ENCODE measurements at regions not wholly inside any gene's neighbourhood (a gene's known extent, or its start where the extent isn't known, plus 50 kb on each side); places are given as distances from the start of the nearest gene placed in this dataset.
A peak's percentile ranks its signal among the peaks of the same experiment; 100 is the strongest.
"Not testable (repeated sequence)": the region's sequence is repeated elsewhere in the genome, so short reads cannot be mapped to it uniquely, and the experiment has no call there.

DNA sequence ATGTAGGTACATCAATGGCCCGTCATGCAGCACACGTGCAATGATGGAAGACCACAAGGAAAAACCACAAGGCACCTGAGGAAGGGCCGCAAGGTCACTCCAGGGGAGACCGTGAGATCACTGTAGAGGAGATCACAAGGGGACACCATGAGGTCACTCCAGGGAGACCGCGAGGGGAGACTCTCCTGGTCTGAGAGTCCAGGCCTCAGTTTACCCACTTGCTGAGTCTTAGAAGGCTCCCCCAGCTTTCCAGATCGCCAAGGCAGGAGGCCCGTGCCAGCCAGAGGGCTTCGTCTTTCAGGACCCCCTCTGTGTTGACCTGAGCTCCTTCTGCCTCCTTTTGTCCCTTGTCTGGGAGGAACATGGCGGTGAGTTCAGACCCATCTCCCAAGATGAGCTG, 232.2 kb downstream of the ERMARD start:
- no peak for DNase-seq (ENCODE audit: low read depth, low spot score)

DNA sequence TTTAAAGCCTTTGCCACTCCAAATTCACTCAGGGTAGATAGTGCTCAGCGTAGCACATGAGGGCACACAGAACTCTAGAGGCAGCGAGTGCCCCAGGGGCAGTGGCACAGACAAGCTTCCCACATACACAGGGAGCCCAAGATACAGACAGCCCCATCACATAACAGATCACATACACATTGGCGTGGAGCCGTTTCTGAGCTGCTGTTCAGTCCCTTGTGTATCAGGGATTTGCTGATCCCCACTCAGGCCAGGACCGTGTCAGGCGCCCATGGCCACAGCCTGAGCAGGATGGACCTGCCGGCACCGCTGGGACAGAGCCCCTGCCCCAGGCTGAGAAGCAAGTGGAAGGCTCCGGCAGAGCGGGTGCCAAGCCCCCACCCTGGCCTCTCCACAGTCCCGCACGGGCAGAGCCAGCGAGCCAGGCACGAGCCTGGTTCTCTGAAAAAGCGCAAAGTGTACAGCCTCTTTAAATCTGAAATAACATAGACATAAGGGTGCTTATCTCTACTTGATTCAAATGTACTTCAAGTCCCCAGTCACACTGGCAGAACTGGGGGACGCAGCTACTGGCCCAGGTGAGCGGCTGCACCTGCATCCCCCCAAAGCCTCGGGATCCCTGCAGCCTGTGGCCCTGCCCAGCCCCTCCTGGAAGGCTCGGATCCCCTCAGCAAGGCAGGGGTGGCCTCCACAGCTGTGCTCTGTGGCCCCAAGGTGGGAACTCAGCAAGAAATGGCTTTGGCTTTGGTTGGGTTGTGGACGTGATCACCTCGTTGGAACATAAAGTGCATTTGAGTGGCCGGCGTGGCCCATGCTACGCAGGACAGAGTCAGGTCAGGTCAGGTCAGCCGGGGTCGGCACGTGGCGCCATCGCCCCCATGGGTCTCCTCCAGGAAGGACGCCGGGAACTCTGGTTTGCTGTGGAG, 231.3 kb downstream of the ERMARD start:
- DNase-seq (ENCODE audit: low read depth, low spot score) = no peak

DNA sequence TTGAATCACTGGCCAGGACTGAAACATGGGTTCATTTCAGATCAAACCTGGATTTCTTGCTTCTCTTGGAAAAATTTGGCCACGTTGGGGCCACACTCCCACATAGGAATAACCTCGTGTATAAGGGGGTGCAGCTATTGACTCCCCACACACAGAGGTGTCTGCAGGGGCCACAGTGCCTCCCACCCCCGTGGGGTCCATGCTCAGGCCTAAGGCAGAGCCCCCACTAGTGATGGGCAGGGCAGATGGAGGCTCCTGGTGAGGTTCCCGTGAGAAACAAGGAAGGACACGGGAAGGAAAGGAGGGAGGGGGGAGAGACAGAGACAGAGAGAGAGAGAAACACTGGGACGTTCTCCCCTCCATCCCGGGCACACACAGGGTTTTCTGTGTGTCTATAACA, 230.5 kb downstream of the ERMARD start:
- DNase-seq (ENCODE audit: low read depth, low spot score) = no peak

DNA sequence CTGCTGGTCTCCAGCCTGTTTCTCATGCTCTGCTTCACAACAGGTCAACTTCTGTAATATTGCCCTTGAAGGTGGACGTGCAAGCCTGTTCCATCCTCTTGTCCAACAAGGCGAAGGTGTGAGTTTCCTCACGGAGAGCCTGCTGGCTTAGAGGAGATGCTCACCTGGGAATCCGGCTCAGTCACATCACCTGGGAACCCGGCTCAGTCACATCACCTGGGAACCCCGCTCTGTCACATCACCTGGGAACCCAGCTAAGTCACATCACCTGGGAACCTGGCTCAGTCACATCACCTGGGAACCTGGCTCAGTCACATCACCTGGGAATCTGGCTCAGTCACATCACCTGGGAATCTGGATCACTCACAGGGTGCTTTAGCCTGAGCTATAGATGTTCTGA, 230.1 kb downstream of the ERMARD start:
- DNase-seq (ENCODE audit: low read depth, low spot score) = no peak

DNA sequence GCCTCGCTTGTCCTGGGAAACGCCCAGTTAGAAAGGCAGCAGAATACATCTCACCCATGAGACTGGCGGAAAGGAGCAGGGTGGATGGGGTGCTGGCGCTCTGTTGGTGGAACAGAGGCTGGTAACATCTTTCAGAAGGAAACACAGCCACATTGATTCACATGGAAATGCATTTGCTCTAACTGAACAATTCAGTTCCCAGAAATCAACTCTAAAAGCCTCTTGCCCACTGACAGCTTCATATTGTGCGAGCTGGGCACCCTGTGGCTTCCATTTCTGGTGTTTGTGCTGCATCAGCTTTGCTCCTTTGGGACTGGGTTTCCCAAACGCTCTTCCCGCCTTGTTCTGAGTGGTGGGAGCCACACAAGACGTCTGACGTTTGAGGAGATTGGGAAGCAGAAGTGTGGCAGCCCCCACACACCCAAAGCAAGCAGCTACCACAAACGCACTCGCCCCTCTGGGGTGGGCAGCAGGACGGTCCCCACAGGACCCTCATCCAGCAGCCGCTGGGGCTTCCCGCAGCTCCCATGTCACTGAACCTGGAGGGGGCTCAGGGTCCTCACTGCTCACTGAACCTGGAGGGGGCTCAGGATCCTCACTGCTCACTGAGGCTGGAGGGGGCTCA, 229.5 kb downstream of the ERMARD start:
- no peak for DNase-seq (ENCODE audit: low read depth, low spot score)

DNA sequence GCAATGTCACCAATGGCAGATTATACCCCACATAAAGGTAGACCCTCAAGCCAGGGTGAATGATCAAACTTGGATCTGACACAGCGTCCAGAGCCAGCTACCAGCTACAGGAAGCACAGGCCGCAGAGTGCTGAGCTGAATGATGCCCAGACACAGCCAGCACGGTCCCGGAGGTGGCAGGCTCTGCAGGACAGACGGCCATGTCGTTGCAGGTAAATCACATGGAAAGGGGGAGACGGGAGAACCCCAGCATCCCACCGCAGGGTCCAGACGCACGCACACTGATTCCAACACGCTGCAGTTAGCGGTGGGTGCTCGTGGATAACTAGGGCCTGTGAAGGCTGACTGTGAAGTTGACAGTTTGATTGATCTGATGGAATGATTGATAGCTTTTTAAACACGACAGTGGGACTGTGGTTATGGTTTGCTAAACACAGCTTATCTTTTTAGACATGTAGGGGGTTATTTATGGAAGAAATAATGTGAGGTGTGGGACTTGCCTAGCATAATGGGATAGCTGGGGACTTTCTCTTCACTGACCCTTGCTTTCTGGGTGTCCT, 228.5 kb downstream of the ERMARD start:
- no peak for DNase-seq (ENCODE audit: low read depth, low spot score)

DNA sequence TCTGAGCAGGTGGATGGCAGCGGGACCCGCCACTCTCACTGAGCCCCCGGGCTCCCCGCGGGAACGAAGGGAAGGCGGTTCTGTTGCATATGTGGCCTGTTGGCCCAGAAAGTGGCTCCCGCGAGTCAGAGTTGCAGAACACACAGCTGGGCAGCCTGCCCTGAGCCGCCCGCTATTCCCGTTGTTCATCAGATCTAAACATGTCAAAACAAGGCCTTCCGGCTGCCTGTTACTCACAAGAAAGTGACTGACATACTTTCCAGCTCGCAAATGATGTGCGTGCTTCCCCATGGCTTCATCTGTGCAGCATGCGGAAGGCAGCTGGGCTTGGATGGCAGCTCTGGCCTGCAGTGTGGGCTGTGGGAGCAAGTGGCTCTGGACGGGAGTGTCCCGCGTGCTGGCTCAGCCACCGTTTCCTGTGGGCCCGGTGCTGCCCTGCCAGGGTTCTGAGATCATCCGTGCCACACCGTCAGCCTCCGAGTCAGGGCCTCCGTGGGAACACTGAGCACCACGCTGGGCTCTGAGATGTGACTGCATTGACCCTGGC, 227.3 kb downstream of the ERMARD start:
- DNase-seq (ENCODE audit: low read depth, low spot score) = no peak

DNA sequence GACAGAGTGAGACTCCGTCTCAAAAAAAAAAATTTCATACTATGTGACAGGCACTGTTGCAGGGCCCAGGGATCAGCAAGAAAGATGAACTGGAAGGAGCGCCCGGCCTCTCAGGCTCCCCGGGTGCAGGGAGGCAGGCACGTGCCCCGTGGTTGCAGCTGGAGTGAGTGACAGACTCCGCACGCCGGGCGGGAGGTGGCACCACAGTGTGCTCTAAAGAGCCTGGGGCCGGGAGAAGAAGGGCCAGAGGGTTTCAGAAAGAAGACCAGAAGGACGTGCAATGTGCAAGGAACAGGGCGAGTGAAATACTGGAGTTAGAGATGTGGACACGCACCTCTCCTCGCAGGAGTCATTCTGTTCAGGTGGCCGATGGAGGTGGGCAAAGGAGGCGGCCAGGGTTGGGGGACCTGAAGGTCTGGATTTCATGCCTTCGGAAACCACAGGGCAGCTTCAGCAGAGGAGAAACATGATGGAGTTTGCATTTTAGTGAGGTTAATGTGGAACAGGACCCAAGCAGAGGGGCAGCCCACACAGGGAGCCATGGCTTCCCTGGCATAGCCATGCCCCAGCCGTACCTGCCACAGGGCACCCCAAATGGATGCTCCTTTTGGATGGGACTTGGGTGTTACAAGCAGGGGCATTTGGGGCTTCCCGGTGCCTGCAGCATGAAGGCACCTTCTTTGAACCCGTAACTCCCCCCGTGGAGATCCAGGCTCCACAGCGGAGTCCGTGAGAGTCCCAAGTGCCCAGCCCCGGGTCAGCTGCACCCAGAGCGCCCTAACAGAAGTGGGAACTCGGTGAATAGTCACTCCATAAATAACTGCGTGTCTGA, 226.2 kb downstream of the ERMARD start:
- no peak for DNase-seq (ENCODE audit: low read depth, low spot score)

DNA sequence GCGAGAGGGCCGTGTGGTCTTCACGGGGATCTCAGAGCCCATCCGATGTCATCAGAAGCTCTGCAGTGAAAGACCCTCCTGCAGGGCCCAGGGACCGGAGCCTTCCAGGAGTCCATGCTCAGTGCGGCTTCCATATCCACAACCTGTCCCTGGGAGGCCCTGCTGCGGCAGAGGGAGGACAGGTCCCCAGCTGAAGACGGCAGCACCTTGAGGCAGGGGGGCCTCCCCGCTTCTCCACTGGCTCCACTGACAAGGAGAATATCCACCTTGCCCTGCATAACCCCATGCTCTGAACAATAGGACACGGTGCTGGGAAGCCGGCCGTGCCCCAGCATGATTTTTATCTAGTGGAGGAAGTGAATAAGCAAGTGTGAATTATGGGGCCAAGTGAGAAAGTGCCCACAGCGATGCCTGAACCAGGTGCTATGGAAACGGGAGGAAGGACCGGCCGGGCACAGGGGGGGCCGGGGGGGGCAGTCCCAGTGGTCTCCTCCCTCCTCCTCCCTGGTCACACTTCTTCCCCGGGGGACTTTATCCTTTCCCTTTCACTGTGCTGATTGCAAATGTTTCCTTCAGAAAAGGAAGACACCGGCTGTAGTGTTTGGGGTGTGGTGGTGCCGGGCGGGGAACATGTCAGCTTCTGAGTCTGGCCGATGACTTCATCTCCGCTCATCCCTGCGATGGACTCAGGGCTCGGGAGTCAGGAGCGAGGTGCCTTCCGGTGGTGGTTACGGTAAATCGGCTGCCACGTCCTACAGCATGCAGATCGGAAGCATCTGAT, 225.1 kb downstream of the ERMARD start:
- DNase-seq (ENCODE audit: low read depth, low spot score) = no peak

DNA sequence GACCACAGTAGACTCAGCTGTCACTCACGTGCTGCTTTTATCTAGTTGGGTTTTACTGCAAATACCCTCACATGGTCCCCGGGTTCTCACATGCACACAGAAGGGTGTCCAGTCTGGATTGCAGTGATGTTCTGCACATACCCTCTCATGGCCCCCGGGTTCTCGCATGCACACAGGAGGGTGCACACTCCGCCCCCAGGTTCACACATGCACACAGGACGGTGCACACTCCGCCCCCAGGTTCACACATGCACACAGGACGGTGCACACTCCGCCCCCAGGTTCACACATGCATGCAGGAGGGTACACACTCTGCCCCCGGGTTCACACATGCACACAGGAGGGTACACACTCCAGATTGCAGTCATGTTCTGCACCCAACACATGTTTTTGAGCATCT, 224.3 kb downstream of the ERMARD start:
- DNase-seq (ENCODE audit: low read depth, low spot score) = no peak

DNA sequence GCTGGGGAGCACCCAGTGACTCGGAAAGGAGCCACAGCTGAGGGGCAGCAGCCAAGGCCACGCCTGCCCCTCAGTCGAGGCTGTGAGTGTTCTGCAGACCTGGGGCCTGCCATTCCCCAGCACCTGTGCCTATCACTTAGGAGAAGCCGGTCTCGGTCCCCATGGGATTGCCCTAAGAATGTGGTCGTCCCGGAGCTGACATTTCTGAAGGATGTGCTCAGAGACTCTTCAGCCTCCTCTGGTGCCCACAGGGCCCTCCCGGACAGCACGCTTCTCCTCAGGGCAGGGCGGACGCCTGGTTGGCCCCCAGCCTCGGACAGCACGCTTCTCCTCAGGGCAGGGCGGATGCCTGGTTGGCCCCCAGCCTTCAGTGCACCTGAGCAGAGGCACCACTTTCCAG, 223.9 kb downstream of the ERMARD start:
- DNase-seq (ENCODE audit: low read depth, low spot score) = no peak

DNA sequence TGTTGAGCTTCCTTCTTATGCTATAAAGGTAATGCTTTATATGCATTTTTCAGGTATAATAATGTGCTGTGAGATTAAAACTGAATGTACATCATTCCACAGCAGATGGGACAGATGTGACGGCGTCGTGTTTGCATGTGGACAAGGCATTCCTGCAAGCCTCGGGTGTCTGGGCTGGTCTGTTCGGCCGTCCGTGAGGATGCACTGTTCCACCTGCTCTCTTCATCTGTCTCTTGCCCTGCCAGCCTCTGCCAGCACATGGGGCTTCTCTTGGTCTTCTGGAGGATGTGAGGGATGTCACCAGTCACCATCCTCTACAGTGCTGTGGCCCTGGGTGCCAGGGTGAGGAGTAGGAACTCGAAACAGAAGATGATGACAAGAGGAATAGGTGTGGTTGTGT, 223.2 kb downstream of the ERMARD start:
- DNase-seq (ENCODE audit: low read depth, low spot score) = no peak

DNA sequence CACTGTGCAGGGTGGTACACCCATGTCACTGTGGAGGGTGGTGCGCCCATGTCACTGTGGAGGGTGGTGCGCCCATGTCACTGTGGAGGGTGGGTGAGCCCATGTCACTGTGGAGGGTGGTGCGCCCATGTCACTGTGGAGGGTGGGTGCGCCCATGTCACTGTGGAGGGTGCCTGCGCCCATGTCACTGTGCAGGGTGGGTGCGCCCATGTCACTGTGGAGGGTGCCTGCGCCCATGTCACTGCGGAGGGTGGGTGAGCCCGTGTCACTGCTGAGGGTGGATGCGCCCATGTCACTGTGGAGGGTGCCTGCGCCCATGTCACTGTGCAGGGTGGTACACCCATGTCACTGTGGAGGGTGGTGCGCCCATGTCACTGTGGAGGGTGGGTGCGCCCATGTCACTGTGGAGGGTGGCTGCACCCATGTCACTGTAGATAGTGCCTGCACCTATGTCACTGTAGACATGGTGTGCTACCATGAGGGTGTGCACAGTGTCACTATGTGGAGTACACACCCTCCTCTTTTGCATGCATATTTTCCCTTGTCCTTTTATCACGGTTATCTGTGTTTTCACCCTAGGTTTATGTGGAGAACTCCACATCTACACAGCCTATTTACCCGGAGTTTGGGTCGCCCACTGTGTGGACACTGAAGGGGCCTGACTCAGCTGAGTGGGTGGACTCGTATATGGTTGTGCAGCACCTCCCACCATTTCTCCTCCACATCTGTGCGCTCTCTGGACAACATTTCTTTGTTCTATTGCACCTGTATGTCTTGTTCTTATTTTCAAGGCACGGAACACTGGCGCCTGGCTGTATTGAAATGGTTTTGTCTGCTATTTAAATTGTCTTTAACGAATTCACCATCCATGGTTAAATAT, 222.4 kb downstream of the ERMARD start:
- DNase-seq (ENCODE audit: low read depth, low spot score) = not testable (repeated sequence)

DNA sequence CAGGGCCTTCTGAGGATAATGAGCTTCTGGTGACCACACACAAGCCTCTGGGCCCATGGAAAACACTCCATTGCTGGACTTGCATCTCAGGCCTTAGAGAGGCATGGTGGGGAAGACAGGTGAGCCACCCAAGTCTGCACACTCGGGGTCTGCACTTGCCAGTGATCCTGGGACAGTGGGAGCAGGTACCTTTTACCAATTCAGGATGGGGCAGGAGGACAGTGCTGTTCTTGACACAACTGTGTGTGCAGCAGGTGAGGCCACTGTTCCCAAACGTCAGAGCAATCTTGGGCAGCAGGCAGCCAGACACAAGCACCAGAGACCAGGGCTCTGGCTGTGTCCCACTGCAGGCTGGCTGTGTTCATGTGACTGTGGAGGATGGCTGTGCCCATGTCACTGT, 221.3 kb downstream of the ERMARD start:
- DNase-seq (ENCODE audit: low read depth, low spot score) = no peak

DNA sequence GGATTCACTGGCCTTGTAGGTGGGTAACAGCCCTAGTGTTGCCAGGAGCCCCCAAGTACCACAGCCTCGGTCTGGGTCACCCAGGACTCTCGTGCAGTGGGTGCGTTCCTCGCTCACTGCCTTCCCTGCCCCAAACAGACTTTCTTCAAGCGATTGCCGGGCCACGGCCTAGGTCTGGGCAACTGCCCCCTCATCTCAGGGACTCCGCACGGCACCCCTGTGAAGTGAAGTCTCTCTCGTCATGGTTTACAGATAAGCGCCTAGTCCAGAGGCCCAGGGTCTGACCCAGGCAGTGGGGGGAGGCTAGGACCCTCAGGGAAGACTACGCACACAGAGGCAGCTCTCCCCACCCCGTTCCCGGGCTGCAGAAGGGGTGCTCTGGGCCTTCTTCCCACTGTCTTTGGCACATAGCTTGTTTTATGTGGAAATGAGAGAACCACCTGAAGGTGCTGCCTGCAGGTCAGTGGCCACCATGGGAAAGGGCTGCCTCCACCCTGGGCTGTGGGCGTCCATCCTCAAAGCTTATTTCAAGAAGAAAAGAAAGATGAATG, 220.8 kb downstream of the ERMARD start:
- no peak for DNase-seq (ENCODE audit: low read depth, low spot score)

DNA sequence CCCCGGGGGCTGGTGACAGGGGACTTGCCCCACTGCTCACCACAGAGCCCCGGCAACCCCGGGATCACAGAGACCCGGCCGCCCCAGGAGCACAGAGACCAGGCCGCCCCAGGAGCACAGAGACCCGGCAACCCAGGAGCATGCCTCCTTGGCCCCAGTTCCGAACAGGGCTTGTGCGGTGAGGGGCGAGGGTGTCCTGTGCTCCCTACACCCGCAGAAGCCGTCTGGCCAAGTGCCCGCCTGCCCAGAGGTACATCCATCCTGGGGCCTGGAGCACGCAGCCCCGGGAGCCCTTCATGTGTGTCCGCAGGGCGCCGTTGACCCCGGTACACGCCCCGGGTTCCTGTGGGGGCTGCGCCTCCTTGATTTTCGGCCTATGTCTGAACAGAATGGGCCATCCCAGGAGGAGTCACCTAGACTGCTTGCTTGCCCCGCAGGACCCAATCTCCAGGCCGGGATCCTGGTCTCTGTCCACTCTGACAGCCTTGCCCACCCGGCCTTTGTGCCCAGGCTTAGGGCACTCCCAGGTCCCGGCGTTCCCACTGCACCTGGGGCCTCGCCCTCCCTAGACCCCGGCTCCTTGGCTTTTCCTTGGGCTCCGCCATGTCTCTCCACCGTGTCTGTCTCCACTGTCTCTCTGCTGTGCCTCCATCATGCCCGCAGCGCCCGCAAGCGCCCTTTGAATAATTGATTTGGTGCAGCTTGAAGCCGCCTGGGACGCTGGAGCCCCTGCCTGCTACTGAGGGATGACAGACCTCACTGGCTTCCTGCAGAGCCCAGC, 219.8 kb downstream of the ERMARD start:
- no peak for DNase-seq (ENCODE audit: low read depth, low spot score)

DNA sequence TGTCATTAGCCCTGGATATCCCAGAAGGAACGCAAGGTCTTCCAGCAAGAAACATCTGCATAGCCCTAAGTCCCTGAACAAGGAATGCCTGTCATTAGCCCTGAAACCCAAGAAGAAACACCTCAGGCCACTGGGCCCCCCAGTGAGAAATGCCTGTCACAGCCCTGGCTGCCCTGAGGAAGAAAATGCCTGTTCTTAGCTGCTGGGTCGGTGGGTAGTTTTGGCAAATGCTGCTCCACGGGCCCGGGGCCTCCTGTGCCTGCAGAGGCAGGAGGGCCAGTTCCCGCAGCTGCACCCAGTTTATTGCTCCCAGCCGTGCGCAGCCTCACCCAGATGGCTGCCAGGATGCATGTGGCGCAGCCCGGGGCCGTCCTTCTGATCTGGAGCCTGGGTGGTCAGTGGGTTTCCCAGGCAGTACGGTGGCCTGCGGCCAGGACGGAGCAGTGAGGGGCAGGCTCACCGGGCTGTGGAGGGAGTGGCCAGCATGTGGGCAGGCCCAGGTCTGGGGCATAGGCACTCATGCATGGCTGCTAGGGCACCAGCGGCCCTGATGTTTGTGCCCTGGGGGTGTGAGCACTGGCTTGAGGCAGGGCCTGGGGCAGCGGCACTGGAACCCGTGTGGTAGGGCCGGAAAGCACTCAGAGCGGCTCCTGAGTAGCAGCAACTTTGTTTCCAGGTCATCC, 219.0 kb downstream of the ERMARD start:
- DNase-seq (ENCODE audit: low read depth, low spot score) = peak; percentile 88
